Osteoblast (primary cell): ENCODE measurements at regions not wholly inside any gene's neighbourhood (a gene's known extent, or its start where the extent isn't known, plus 50 kb on each side); places are given as distances from the start of the nearest gene placed in this dataset.

Experiments used
- DNase-seq: peaks from one replicate; pipeline ENCODE4 v3.0.0; 2011; ENCODE audit warnings: low spot score, mixed read lengths; ENCODE audit not compliant: insufficient read length; ENCODE audit errors: missing footprints
- H2AFZ ChIP-seq: 2 replicates; pipeline ENCODE4 v1.6.0; 2011; ENCODE audit warnings: mild to moderate bottlenecking, low read length
- H3K27ac ChIP-seq: 2 replicates; pipeline ENCODE4 v1.5.1; 2011; ENCODE audit warnings: mild to moderate bottlenecking, low read depth, low read length, moderate library complexity
- H3K27me3 ChIP-seq: 2 replicates; pipeline ENCODE4 v1.6.0; 2012; ENCODE audit warnings: mild to moderate bottlenecking, control low read depth, inconsistent platforms, low read length, moderate library complexity; ENCODE audit not compliant: insufficient read depth
- H3K36me3 ChIP-seq: 2 replicates; pipeline ENCODE4 v1.5.1; 2011; ENCODE audit warnings: mild to moderate bottlenecking, low read length, control low read depth, moderate library complexity; ENCODE audit not compliant: insufficient read depth
- H3K4me1 ChIP-seq: 2 replicates; pipeline ENCODE4 v1.5.1; 2011; ENCODE audit warnings: mild to moderate bottlenecking, low read length, control low read depth, moderate library complexity; ENCODE audit not compliant: insufficient read depth
- H3K4me2 ChIP-seq: 2 replicates; pipeline ENCODE4 v1.6.0; 2011; ENCODE audit warnings: mild to moderate bottlenecking, low read length; ENCODE audit not compliant: insufficient read depth
- H3K4me3 ChIP-seq: fragments of 200-600 bp; sonication (generic); 3 replicates; pipeline ENCODE4 v1.5.1; 2012; ENCODE audit warnings: mild to moderate bottlenecking, low read length, inconsistent platforms; ENCODE audit not compliant: insufficient read depth
- H3K79me2 ChIP-seq: 2 replicates; pipeline ENCODE4 v1.6.0; 2012; ENCODE audit warnings: mild to moderate bottlenecking, low read length, control low read depth, inconsistent platforms; ENCODE audit not compliant: insufficient read depth
- H3K9me3 ChIP-seq: 2 replicates; pipeline ENCODE4 v1.5.1; 2011; ENCODE audit warnings: low read depth, low read length, control low read depth
- H4K20me1 ChIP-seq: 2 replicates; pipeline ENCODE4 v1.6.0; 2012; ENCODE audit warnings: mild to moderate bottlenecking, low read length, control low read depth; ENCODE audit not compliant: insufficient read depth
- CTCF ChIP-seq: IDR thresholded peaks from 2 replicates; pipeline ENCODE4 v1.5.1; 2011; ENCODE audit warnings: mild to moderate bottlenecking, low read depth, low read length, moderate library complexity; ENCODE audit errors: extremely low read depth

GRCh38 chr9:28805197-28805596 is 1231.9 kb upstream of the C9orf72 start:
- no peaks in the 10 kb centered on the region for H3K4me1 ChIP-seq
- H3K27ac ChIP-seq = no peak overlapping the region
- H3K4me3 ChIP-seq = no peak overlapping the region
- no peaks in the 10 kb centered on the region for H3K27me3 ChIP-seq
- no peaks in the 10 kb centered on the region for H3K36me3 ChIP-seq
- no peak for TF ChIP-seq CTCF
- H4K20me1 ChIP-seq = no peaks in the 10 kb centered on the region
- H3K4me2 ChIP-seq = no peak overlapping the region
- no peak for DNase-seq
- no peaks in the 10 kb centered on the region for H3K79me2 ChIP-seq
- H3K9me3 ChIP-seq = no peaks in the 10 kb centered on the region
- H2AFZ ChIP-seq = no peak overlapping the region

- Histone ChIP-seq H3K27ac (no peak overlapping the region), H3K4me2 (no peak overlapping the region), H3K27me3 (no peaks in the 10 kb centered on the region), H3K79me2 (no peaks in the 10 kb centered on the region), H3K36me3 (no peaks in the 10 kb centered on the region), H3K9me3 (no peaks in the 10 kb centered on the region), H3K4me3 (no peak overlapping the region), H2AFZ (no peak overlapping the region), H3K4me1 (no peaks in the 10 kb centered on the region), H4K20me1 (no peaks in the 10 kb centered on the region)
- TF ChIP-seq CTCF = no peak
- DNase-seq = no peak
Observed at GRCh38 chr9:28808042-28808441, 1234.8 kb upstream of the C9orf72 start.

- no peak overlapping the region for H2AFZ ChIP-seq
- no peaks in the 10 kb centered on the region for H3K79me2 ChIP-seq
- H3K27ac ChIP-seq = no peak overlapping the region
- no peaks in the 10 kb centered on the region for H3K27me3 ChIP-seq
- no peak overlapping the region for H3K4me2 ChIP-seq
- H4K20me1 ChIP-seq = no peaks in the 10 kb centered on the region
- H3K4me3 ChIP-seq = no peak overlapping the region
- TF ChIP-seq CTCF = no peak
- DNase-seq = no peak
- H3K4me1 ChIP-seq = no peaks in the 10 kb centered on the region
- no peaks in the 10 kb centered on the region for H3K9me3 ChIP-seq
- no peaks in the 10 kb centered on the region for H3K36me3 ChIP-seq
Observed at GRCh38 chr9:28810388-28811075, 1237.3 kb upstream of the C9orf72 start.

GRCh38 chr9:28820741-28821140 is 1247.5 kb upstream of the C9orf72 start:
- H3K79me2 ChIP-seq = no peaks in the 10 kb centered on the region
- H3K9me3 ChIP-seq = peaks cover 3% of the 10 kb centered on the region
- H3K27me3 ChIP-seq = no peaks in the 10 kb centered on the region
- no peaks in the 10 kb centered on the region for H4K20me1 ChIP-seq
- H3K4me1 ChIP-seq = no peaks in the 10 kb centered on the region
- no peak overlapping the region for H3K4me3 ChIP-seq
- DNase-seq = no peak
- H3K27ac ChIP-seq = no peak overlapping the region
- H3K4me2 ChIP-seq = no peak overlapping the region
- no peak overlapping the region for H2AFZ ChIP-seq
- no peaks in the 10 kb centered on the region for H3K36me3 ChIP-seq
- no peak for TF ChIP-seq CTCF
